DMS 273 treated with DMSO at 0.1 percent for 48 hours (cell line): ENCODE measurements at regions not wholly inside any gene's neighbourhood (a gene's known extent, or its start where the extent isn't known, plus 50 kb on each side); places are given as distances from the start of the nearest gene placed in this dataset.
A peak's percentile ranks its signal among the peaks of the same experiment; 100 is the strongest.

Experiments
- DNase-seq: peaks from one replicate; lab custom pipeline; 2025; lab: John Stamatoyannopoulos, UW

DNA sequence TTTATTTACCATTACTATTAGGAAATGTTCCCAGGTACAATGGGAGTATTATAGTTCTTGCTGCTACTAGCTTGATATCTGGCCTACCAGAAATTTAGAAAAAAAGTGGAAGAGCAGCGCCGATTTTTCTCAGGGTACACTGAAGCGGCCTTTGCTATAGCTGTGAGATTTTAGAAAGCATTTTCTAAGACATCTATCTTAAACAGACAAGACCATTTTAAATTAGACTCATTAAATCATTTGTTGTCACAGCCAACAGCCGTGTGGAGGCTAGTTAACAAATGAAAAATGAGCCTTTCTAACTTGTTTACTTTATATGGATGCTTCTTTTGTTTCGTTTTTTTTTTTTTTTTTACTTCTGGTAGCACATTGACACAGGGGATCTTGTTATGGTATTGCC is 183.2 kb upstream of the ZRANB2 start:
- DNase-seq = no peak

DNA sequence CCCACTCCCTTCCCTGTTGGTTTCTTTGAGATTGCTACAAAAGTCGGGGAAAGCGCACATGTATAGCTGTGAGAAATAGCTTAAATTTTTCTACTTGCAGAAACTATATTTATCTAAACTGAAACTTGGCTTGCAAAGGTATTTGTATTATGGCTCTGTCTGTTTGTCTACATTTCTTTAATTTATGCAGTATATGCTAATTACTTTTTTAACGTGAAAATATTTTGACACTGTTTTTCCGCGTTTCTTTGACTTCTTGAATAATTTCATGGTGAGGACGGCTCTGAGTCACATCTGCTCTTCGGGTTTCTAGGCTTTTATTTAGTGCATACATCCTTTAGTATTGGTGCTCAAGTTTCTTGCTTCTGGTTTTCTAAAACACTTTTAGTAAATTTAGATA is 182.1 kb upstream of the ZRANB2 start:
- DNase-seq = no peak

DNA sequence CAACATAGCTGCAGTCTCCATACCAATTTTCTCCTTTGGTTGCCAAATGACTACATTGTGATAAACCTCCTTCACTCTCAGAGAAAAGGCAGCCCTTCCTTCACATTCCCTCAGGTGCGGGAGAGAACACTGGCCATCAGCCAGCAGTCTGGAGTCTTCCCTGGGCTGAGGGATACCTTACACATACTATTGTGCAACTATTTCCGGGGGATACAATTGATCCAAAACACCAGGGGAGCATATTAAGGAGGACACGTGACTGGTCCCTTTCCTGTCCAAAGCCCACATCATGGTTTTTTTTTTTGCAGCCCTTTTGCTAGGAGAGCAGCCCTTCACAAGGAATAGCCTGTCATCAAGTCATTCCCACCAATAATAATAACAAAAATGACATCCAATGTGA is 172.1 kb upstream of the ZRANB2 start:
- DNase-seq = no peak

DNA sequence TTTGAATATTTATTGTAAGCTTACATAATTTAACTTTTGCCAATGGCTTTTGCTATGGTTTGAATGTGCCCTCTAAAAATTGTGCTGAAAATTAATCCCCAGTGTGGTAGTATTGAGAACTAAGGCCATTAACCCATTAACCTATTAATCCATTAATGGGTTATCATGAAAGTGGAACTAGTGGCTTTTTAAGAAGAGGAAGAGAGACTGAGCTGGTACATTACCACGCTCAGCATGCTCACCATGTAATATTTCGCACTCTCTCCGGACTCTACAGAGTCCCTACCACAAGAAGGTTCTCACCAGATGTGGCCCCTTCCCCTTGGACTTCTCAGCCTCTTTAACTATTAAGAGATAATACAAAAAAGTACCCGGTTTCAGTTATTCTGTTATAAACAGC is 164.4 kb upstream of the ZRANB2 start:
- no peak for DNase-seq

DNA sequence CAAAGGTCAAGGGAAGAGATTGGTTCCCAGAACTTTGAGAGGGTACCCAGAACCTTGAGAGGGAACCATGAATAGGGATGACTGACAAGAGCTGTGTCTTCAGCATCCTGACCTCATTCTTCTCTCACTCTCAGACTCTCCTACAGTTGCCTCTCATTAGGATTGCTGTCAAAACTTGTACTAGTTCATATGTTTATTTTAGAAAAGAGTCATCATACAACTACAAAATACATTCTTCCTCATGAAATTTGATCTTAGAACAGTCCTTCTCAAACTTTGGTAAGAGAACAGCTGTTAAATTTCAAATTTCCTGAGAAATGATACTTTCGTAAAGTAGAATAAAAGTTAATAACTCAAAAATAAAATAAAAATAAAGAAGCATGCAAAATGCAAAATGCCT is 161.4 kb upstream of the ZRANB2 start:
- no peak for DNase-seq

DNA sequence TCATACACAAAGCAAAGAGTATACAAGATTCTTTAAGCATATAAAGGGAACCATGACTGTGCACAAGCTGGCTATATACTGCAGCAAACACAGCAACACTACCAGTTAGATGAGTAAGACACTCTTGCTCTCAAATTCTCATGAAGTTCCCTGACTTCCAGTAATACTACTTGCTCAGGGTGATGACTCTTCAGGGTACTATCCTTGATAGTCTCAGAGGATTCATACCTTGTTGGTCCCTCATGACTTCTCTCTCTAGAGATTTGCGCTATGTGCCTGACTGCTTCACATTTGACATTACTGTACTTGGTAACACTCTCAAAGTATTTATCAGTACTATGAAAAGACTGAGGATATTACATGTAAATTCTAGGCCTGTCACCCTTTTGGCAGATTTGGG is 159.8 kb upstream of the ZRANB2 start:
- DNase-seq = no peak

DNA sequence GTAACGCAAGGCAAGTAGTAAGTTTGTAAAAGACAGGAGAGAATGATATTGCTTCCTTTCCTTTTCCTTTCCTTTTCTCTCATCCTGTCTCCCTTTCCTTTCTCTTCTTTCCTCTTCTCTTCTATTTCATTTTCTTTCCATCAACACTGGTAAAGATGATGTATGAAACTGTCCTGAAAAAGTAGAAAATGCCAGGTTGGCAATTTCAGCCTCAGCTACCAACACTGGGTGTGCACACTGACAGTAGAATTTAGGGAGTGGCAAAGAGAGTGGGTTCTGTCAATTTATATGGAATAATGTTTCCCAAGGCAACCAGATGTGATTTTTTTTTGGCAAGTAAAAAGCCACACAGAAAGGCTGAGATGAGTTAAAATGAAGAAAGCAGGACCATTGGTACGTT is 155.7 kb upstream of the ZRANB2 start:
- no peak for DNase-seq

DNA sequence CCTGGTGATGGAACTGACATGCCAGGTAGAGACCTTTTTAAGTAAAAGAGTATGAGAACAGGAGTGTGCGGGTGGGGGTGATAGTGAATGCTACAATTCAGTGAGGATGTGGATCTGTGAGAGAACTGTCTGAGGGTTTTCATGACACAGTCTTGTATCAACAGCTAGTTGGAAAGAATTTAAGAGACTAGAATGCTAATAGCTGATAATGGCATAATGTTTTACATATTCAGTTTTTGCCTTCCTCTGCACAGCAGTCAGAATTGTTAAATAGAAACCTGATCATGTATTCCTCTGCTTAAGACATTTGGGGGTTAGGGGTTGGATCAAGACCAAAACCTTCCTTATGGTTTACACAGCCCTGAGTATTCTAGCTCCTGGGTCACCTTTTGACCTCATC is 152.8 kb upstream of the ZRANB2 start:
- no peak for DNase-seq

DNA sequence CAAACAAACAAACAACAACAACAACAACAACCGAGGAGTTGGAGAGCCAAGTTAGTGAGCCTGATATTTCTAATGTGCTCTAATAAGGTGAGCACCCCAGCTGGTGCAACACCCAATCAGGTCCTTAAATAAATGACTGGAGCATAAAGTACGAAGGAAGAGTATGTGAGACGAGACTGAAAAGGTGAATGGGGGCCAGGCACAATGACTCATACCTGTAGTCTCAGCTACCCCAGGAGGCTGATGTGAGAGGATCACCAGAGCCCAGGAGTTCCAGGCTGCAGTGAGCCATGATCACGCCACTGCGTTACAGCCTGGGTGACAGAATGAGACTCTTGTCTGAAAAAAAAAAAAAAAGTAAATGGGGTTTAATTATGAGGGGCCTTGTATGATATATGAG is 152.0 kb upstream of the ZRANB2 start:
- DNase-seq = no peak

DNA sequence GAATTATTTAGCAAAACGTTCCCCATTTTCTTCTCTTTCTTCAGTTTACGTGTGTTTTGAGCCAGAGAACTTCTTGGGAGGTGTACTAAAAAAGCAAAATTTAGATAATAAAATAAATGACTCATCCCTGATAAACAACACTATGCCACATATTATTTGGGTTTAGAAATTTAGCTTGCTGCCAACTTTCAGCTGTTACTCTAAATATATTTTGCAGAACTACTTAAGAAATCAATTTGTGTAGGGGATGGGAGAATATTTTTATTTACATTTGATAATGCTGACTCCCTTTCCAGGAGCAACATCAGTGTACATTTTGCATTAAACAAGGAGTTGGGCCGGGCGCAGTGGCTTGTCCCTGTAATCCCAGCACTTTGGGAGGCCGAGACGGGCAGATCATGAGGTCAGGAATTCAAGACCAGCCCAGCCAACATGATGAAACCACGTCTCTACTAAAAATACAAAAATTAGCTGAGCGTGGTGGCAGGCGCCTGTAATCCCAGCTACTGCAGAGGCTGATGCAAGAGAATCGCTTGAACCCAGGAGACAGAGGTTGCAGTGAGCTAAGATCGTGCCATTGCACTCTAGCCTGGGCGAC is 151.4 kb upstream of the ZRANB2 start:
- no peak for DNase-seq

DNA sequence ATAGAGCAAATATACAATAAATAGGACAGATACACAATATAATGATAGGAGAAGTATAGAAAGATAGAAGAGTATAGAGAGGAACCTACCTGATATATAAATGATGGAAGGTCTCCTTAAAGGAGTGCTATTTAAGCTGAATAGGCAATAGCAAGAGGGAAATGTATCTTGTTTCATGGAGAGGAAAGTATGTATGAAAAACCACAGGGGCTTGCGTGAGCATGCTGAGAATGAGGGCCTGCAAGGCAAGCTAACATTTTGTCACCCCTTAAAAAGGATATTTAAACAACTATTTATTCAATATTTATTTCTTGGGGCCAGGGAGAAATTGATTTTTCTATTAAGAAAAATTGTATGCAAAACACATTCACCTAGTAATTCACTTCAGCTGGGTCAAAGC is 150.9 kb upstream of the ZRANB2 start:
- DNase-seq = peak; percentile 23

DNA sequence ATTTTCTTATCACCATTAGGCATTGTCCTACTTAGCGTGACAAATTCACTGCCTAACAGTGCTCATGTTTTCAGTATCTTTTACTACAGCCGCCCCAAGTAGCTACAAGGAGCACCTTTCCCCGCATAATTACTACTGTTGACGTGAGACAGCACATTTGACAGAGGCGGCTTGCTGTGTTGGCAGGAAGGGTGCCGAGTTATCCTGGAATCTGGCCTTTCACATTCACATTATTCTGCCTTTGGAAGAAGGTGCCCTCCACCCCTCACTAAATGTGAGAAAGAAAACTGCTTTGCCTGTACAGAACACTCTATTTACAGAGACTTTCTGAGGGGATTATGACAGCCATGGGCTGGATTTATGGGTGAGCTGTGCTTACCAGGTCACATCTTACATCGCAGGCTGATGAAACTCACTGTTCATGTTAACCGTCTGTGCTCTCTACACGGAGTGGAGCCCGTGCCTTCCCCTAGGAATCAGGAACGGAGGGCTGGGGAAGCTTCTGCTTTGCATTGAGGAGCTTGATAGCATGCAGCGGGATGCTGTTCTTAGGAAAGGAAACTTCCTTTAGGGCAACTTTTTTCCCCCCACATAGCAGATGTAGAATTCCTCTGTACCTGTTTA is 148.0 kb upstream of the ZRANB2 start:
- DNase-seq = peak; percentile 18

DNA sequence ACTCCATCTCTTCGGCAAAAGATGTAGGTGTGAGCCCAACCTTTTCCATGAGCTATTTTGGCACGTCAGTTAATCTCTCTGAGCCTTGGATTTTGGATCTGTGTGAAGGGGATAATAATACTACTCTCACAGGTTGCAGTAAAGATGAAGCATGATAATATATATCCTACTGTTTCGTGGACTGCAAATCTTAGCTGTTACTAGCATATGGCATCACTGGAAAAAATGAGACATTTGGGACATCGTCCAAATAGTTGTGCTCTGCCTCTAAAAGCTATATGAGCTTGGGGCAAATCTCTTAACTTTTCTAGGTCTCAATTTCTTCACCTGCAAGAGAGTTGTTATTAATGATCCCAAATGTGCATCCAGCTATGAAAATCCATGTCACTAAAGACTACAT is 147.4 kb upstream of the ZRANB2 start:
- DNase-seq = peak; percentile 7

DNA sequence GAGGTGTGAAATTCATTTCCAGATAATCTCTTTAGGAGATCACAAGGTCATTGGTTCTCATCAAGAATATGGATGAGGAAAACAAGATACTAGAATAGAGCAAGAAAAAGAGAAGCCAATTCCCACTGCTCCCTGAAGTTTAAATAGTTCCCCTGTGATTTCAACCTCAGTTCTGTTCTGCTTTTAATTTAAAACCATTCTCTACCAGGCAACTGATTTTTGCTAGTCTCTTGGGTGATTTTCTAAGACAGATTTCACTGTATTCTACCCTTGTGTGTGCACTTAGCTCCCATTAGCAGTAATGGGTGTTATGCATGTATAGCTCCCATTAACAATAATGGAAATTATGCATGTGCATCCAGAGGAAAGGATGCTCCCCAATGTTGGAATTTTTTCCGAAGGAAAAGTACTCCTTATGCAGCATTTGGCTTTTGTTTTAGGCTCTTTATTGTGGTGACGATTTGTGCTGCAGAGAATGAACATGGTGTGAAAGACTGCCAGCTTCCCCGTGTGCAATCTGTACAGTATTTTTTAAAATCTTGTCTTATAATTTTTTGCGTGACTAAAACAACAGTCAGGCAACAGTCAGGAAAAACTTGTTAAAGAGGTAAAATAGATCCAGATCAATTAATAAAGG is 144.0 kb upstream of the ZRANB2 start:
- DNase-seq = no peak

DNA sequence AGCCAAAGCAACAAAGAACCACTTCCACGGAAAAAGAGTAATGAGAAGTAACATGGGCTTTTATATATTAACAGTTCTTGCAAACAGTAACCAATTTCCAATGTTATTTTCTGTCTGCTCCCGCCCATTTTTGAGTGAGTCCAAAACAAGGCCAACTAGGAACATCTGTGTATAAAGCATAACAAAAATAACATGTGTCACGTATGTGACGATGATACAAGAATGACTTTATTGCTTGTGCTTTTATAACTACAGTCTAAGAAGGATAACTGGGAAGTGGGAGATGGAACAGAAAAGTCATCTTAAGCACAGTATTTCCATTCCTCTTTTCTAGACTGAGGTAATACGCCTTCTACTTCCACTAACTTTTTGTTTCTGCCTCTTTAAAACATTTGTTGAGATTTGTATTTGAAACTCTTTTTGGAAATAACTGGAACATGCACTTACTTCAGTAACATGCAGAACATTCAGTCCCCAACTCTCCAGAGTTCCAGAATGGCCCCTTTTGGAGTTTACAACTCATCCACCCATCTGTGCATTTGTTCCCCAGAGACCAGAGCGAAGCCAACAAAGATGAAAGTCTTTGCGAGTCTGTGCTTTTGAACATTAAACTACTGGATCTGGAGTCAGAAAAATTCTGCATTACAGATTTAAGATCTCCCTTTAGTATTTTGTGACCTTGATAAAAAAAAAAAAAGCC is 143.0 kb upstream of the ZRANB2 start:
- DNase-seq = peak; percentile 65

DNA sequence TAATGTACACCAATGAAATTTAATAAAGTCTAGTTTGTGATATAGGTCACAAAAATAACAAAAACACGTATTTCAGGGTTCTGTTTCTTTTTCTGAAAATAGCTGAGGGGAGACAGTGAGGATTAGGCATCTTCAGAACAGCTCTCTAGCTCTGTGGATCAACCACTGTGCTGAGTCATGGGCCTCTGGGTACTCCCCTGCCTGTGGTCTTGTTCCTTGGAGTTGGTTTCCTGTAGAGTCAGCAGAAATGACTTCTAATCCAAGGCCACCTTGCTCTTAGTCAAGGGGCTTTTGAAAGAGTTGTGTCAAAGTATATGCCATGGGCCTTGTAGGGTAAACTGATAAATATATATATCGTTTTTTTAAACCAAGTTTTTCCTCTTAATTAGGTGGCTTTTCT is 141.8 kb upstream of the ZRANB2 start:
- DNase-seq = no peak

DNA sequence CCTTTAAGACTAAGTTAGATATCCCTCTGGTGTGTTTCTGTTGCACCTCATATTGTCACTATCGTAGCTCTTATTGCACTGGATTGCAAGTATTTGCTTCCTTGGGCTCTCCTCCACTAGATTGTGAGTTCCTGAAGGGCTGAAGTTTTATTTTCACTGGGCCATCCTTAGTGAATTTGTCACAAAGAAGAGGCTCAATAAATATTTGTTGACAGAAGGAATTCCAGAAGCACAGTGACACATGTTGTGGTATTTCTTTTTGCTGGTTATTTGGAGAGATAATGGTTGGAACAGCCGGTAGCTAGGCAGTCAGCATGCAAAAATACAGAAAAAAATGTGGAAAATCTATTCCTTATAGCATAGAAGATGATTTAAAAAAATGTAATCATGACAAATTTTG is 129.9 kb upstream of the ZRANB2 start:
- DNase-seq = no peak

DNA sequence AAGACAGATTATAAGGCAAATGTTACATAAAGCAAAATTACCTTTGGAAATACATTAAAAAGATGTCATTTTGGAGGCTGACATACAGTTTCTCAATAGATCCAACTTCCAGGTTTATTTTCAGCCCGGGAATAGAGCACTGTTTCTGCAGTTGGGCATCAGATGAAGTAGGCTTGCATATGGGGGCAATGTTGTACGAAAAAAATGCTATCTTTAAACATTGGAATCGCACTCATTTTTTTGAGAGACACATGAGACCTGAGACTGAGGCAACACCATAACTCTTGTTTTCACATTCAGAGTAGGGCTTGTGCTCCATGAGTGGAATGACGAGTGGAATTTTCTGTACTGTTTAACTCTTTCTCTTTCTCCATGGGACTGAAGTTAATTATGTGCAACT is 122.4 kb upstream of the ZRANB2 start:
- no peak for DNase-seq

DNA sequence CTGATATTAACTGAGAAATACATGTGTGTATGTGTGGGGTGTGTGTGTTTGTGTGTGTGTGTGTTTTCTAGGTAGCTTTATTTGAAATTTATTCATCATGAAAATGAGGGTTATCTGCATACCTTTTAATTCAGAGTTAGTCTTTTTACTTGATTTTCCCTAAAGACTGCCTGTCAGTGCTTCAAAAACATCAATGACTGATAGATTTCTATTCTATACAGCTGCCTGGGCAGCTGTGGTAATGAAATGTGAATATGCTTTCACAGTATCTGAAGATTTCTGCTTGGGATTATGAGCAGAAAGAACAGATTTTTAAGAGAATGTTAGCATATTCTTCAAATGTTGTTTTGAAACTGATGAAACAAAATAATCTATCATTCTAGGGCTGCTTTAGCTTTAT is 119.7 kb upstream of the ZRANB2 start:
- DNase-seq = no peak

DNA sequence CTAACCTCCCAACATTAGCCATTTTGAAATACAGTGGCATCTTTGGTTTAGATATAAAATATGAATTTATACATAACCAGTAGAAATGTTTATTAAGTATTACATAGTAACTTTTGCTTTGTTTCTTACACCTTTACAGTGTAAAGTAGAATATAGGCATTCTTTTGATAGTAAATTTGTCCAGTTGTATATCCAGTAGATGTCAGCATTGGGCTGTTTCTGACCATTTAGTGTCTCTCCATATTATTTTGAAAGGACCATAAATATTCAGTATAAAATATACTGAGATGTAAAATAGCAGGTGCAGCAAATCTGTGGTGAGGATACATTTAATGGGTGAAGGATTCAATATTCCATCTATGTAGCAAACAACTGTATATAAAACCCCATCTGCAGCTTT is 115.8 kb upstream of the ZRANB2 start:
- no peak for DNase-seq

DNA sequence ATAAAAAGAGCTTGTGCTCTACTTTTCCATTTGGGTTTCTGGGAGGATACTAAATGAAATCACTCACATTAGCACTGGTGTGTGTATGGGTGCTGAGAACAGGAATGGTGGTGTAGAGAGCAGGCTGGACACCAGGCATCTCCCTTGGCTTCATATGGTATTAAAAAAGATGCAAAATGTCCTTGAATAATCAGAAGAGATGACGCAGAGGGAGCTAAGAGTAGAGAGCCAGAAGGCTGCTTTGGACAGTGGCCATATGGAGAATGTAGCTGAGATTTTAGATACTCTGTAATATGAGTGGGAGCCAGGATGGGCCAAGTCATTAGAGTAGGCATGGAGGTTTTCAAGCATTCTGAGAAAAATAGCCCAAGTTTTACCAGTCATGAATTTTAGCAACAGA is 112.3 kb upstream of the ZRANB2 start:
- DNase-seq = peak; percentile 72

DNA sequence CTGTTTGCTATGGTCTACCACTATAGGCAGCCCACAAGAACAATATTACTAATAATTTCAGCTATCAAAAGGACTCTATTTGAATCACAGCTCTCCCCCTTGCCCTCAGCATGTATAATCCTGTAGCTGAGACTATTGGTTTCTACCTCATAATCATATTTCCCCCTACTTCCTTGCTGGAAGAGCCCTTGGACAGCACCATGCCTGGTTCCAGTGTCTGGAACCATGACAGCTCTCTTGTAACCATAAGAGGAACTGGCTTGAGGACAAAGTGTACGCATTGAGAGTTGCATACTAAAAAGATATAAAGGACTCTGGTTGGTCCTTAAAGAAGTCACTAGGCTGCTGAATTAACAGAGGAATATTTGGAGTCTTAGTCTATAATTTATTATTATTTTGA is 110.7 kb upstream of the ZRANB2 start:
- DNase-seq = no peak

DNA sequence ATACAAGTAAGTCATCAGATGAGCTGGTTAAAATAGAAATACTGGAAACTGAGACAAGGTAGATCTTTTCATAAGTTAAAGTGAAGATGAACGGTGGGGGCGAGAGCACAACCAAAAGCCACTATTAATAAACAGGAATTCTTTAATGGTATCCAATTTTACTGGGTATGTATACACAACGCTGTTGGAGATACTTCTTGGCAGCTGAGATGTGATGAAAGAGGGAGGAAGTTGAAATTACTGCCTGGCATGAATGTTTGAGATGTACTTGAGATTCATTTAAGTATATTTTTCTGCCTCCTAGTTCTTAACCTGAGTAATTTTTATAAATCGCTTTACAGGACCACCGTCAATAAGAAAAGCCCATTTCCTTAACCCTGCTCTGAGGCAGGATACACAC is 110.0 kb upstream of the ZRANB2 start:
- DNase-seq = no peak
